ENCODE measurements at regions not wholly inside any gene's neighbourhood (a gene's known extent, or its start where the extent isn't known, plus 50 kb on each side); places are given as distances from the start of the nearest gene placed in this dataset.

DNA sequence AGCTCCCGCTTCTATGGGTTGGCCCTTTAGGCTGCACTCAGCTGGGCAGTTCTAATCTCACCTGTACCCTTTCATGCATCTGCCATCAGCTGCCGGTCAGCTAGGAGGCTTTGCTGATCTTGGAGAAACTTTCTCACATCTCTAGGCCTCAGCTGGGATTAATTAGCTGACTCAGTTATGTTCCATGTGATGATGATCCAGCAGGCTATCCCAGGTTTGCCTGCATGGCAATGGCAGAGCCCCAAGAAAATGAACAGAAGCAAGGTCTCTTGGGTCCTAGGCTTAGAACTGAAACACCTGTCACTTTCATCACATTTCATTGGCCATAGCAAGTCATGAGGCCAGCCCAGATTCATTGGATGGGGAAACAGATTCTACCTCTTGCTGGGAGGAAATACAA lies 304.6 kb upstream of the TBC1D5 start:
- TF ChIP-seq, protein P1, sequence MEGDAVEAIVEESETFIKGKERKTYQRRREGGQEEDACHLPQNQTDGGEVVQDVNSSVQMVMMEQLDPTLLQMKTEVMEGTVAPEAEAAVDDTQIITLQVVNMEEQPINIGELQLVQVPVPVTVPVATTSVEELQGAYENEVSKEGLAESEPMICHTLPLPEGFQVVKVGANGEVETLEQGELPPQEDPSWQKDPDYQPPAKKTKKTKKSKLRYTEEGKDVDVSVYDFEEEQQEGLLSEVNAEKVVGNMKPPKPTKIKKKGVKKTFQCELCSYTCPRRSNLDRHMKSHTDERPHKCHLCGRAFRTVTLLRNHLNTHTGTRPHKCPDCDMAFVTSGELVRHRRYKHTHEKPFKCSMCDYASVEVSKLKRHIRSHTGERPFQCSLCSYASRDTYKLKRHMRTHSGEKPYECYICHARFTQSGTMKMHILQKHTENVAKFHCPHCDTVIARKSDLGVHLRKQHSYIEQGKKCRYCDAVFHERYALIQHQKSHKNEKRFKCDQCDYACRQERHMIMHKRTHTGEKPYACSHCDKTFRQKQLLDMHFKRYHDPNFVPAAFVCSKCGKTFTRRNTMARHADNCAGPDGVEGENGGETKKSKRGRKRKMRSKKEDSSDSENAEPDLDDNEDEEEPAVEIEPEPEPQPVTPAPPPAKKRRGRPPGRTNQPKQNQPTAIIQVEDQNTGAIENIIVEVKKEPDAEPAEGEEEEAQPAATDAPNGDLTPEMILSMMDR (IDR thresholded peaks at IDR 0.05) = no peak
- no peak for TF ChIP-seq EP300 (IDR thresholded peaks at IDR 0.05; ENCODE audit: low read depth)
